Stimulated activated CD8-positive, alpha-beta memory T cell treated with anti-CD3 and anti-CD28 coated beads, Interleukin-7, amount 100 ng/mL, for 4 hours (primary cell): ENCODE measurements at regions not wholly inside any gene's neighbourhood (a gene's known extent, or its start where the extent isn't known, plus 50 kb on each side); places are given as distances from the start of the nearest gene placed in this dataset.

Experiments used
- DNase-seq, 2 donors: peaks; one replicate each; pipeline ENCODE4 v3.0.0-alpha.2; 2020; ENCODE audit warnings: low read depth in 2 of 2

DNA sequence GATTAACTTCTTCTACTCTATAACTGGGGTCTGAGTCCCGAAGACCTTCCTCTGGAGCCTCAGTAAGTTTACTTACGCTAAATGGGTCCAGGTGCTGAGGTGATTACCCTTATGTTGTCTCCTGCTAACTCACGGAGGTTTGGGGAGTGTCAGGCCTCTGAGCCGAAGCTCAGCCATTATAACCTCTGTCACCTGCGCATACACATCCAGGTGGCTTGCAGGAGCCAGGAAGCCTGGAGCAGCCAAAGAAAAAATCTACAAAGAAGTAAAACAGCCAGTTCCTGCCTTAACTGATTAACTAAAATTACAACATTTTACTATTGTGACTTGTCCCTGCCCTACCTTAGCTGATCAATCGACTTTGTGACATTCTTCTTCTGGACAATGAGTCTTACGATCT lies 350.7 kb downstream of the GLRX3 start:
- no peak for DNase-seq

DNA sequence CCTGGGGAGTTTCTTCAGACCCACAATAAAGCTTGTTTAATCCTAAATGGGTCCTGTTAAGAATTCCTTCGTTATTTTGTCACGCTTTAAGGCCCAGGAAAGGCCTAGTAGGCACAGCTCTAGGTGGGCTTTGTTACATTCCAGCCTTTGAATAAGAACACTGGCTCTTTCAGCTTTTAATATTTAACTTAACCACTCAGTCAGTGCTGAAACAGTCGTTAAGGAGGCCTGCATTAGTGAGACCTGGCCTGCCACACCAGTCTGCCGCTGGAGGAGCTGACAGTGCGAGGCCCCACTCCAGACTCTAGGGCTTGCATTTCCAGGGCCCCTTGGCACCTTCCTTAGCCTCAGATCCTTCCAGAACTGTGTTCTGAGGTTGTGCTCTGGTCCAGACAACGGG lies 351.4 kb downstream of the GLRX3 start:
- no peak for DNase-seq

DNA sequence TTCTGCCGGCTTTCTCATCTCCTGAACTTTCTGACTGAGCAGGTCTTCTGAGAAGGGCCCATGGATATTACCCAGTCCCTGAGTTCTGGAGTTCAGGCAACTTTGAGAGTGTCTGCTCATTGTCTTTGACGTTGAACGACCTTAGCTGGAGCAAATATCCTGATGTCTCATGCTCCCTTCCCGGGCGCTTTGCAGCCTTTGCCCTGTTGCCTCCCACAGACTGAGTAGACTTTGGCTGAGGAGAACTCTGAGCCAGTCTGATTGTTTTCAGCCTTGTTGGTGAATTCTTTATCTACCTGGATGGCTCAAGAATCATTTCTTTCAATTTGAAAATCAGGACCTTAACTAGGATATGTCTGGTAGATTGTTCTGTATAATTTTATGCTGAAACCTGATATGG lies 353.7 kb downstream of the GLRX3 start:
- DNase-seq: no peak

DNA sequence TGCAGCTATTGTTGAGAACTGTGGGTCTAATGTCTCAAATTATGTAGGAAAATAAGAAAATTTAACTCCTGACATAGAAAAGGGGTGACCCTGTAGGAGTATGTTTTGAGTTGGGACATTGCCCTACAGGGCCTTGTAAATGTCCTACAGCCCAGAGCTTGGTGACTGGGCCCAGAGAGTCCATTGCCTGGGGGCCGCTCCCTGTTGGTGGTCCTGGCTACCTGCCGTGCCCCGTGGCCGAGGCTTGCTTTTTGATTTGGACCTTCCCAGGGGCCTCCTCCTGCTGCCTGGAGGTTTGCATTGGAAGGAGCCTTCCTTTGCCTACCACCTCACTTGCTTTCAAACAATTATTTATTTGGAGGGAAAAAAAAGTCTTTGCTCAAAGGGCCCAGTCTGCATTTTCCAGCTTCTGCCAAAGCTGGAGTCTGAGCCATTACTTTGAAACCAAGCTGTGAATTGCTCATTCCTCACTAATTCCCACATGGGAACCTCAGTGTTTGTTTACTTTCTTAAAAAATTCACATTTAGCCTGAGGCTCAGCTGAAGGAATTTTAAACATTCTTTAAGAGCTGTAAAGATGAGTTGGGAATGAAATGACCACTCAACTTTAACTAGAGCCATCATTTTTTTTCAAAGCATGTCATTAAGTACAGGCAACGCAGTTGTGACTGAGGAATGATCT lies 355.0 kb downstream of the GLRX3 start:
- no peak for DNase-seq

DNA sequence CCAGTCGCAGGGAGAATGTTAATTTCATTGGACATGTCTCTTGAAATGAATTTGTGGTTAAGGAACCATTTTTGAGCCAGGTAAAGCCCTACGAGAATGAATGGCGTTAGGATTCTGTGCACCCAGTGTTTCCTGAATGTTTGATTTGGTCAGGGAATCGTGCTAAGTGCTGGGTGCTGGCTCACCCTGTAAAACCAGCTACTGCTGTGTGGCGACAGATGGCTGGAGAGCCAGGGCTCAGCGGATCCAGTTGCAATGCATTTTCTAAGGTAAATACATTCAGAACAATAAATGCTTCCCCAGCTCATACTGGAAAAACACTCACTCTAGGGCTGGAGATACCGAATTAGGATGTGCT lies 355.5 kb downstream of the GLRX3 start:
- DNase-seq: no peak

DNA sequence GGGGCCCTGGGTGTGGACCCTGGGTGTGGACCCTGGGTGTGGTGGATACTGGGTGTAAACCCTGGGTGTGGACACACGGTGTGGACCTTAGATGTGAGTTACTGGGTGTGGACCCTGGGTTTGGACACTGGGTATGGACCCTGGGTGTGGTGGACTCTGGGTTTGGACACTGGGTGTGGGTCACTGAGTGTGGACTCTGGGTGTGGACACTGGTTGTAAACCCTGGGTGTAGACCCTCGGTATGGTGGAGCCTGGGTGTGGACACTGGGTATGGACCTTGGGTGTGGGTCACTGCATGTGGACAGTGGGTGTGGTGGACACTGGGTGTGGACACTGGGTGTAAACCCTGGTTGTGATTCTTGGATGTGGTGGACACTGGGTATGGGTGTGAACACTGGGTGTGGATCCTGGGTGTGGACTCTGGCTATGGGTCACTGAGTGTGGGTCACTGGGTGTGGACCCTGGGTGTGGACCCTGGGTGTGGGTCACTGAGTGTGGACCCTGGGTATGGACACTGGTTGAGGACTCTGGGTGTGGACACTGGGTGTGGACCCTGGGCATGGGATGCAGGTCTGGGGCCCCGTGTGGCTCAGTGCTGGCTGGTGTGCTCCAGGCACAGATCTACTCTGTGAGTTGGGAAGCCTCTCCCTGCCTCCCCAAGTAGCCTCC lies 356.2 kb downstream of the GLRX3 start:
- no peak for DNase-seq

DNA sequence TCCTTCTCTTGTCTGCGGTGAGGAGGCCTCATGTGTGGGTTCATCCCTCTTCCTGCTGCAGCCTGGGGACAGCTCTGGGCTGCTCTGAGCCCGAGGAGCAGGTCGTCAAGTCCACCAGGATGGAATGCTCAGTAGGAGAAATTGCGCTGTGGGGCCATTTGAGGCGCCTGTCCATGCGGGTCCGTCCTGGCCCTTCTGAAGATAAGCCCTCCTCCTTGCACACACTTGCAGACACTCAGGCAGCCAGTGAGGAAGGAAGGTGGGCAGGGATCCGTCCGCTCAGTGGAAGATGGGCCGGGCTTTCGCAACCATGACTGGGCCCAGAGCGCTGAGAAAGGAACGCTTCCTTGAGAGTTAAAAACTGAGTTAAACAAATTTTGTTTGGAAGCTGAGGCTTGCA lies 356.8 kb downstream of the GLRX3 start:
- DNase-seq: no peak

DNA sequence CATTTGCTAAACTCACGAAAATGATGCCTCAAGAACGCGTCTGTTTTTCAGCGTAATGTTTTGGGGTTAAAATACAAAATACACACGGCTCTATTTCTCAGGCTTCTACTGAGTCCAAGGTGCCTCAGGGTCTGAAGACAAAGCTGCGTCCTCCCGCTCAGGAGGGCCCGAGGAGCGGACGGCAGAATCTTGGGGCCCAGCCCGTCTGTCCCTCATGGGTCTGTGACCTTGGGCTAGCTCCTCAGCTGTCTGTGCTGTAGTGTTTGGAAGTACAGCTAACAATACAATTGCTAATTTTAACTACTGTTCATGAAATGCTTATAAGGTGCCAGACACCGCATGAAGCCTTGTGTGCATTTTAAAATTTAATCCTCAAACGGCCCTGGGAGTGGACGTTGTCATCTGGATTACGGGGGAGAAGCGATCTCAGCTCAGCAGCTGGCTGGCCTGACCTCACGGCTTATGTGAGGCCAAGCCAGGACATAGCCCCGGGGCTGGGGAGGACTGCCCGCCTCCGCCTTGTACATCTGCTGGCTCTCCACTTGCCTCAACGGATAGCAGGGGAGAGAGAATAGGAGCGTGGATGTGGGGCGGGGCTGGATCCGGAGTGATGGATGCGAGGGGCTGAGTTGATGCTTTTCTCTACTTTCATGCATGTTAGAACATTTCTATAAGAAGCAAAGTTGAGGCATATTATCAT lies 357.4 kb downstream of the GLRX3 start:
- DNase-seq: no peak

DNA sequence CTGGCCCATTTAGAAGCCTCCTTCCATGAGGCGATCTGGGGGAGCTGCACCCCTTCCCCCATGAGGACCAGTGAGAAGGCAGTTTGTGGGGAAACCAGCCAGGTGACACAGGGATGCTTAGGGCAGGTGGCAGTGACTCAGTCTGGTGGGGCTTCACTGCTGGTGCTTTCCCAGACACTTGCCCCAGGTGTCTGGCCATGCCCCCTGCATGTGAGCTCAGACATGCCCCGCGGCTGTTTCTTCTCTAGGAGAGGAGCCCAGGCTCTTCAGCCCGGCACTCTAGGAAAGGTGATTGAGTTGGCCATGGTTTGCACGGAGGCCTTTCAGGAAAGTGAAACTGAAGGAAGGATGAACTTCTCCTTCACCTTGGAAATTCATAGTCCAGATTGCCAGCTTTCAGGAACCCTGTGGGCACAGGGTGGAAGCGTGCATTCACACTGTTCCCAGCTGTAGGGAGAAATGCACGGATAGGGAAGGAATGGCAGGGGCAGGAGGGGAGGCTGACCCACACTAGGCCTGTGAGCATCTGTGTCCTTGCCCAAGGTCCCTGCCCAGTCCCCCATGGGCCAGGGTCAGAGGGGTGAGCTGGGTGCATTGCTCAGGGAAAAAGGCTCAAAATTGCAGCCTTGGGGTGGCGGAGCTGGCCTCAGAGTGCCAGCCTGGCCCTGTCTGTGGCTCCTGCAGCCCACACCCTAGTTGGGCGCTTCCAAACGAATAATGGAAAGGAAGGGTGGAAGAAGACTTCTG lies 359.1 kb downstream of the GLRX3 start:
- DNase-seq: no peak

DNA sequence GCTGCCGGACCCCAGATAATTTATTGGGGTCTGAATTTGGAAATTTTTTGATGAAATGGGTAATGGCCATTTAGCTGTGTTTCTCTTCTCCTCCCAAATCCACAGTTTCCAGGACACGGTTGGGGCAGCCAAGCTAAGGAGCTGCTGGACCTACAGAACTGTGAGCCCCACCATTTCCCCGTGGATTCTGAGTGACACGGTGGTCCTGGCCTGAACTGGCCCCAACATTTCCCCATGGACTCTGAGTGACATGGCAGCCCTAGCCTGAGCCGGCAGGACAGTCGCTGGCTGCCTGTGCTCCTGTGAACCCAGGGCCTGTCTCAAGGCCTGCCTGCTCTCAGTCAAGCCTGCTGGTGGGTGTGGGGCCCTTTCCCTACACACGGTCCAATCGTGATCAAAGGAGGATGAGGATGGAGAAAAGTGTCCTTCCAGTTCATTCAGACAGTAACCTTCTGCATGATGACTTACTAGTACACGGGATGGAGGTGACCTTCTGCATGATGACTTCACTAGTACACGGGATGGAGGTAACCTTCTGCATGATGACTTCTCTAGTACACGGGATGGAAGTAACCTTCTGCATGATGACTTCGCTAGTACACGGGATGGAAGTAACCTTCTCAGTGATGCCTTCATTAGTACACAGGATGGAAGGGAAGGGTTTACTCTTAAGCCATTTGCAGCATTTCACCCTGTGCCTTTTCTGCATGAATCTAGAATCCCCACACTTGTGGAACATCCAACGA lies 359.9 kb downstream of the GLRX3 start:
- DNase-seq: no peak

DNA sequence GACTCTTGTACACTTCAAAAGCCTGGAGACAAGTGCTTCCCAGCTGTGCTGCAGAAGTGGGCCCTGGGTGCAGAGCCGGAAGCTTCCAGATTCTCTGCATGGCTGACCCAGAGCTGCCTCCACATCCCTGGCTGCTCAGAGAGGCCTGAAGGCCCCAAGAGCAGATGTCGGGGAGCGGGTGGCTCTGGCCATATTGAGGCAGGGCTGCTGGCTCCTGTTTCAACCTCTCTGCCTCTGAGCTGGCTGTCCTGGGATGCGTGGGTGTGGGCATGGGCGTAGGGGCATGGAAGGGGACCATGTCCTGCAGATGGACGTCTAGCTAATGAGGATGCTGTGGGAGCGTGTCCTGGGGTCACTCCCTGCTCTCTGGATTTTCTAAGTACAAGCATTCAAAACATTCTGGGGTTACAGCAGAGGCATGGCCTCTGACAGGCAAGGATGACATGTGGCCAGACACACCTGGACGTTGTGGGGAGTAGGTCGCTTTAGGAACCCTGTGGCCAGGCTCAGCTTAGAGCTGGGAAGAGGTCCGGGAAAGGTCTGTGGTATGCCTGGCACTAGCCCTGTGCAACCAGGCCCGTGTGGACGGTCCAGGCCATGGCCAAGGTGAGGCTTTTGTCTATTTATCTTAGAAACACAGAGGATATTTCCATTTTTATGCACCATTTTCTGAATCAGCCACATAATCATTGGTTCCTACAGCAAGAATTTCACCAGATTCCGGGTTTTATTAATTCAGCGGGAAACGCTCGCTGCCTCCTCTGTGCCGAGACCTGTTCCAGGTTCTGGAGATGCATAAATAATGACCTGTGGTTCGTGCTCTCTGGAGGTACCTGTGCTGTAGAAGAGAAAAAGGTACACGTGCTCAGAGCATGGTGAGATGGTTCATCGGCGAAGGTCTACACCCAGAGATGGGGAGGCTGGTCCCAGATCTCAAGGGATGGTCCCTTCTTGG lies 361.1 kb downstream of the GLRX3 start:
- no peak for DNase-seq

DNA sequence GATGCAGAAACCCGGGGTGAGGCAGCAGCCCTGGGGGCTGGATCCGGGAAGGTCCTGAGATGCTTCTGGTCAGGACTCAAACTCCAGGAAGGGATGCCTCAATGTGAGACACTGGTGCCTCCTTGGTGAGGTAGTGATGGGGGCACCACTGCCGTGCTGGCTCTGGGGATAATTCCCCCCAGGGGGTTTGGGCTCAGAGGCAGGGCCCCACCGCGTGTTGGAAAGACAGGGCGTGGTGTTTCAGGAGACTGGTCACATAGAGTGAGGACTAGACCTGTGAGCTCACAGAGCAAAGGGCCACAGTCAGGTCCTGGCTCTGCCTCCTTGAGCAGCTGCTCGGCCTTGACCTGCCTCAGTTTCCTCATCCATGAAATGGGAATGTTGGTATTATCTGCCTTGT lies 361.9 kb downstream of the GLRX3 start:
- DNase-seq: no peak

DNA sequence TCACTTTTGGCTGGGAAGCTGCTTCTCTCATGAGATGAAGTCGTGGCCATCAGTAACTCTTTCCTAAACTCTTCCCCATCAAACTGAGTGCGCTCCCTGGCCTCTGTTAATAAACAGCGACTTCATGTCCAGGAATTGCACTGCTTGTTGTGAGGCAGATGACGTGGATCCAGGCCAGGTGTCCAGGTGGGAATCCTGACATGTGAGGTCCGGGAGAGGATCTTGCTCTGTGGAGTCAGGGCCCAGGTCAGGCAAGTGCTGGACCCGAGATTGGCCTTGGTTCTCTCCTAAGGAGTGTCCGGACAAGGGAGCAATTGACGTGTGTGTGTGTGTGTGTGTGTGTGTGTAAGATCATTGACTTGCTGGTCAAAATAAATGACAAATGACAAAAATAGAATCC lies 362.7 kb downstream of the GLRX3 start:
- DNase-seq: no peak

DNA sequence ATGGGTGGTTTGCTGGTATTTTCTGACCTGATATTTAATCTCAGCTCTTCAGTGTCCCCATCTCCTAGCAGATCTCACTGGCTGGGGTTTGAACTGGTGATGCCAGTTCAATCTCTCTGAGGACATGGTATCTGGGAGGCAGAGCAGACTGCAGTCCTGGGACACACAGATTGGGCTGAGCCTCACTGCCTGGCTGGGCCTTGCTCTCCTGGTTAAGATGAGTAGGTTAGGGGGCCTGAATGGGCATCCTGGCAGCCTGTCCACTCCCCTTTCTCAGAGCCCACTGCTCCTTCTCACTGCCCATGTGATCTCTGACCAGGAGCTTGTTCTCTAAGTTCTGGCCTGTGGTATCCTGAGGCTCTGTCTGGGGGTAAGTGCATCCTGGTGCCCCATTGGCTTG lies 363.4 kb downstream of the GLRX3 start:
- no peak for DNase-seq

DNA sequence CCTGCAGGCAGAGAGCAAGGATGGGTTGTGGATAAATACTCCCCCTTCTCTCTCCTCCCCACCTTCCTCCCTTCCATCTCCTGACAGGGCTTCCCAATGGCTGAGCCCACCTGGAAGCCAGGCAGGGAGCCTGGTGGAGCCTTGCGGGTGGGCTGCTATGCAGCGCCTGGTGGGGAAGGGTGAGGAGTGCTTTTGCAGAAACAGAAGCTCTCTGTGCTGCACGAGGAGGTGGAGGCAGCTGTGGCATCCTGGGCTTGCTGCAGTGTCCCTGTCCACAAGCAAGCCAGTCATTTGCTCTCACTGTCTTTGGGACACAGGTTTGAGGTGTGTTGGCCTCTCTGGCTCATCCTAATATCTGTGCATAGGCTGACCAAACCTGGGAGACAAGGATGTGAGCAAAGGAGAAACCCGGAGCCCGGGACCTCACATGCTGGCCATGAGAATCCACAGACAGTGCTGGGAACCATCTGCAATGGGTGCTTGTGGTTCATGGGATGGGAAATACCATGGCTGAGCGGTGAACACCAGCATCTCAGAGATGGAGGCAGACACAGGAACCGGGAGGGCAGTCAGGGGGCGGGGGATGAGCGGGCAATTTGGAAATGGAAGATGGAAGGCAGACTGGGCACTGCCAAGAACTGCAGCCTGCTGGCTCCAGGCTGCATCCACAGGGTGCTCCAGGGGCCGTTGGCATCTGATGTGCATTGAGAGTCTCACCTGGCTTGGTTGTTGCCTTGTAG lies 364.2 kb downstream of the GLRX3 start:
- DNase-seq: no peak

DNA sequence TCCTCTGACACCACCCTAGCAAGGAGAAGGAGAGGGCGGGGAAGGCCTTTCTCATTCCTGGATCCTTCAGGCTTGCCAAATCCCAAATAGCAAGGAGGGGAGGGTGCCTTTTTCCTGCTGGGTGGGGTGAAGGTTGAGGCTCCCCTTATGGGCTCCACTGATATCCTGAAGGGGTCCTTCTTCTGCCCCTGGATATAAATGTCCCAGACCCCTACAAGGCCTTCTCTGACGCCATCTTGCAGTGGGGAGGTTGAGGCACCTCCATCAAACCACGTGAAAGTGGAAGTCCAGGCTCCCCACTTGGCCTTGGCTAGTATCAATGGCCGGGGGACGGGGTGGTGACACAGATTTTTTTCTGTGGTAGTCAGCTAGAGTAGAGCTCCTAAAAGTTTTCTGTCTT lies 371.3 kb downstream of the GLRX3 start:
- DNase-seq: no peak

DNA sequence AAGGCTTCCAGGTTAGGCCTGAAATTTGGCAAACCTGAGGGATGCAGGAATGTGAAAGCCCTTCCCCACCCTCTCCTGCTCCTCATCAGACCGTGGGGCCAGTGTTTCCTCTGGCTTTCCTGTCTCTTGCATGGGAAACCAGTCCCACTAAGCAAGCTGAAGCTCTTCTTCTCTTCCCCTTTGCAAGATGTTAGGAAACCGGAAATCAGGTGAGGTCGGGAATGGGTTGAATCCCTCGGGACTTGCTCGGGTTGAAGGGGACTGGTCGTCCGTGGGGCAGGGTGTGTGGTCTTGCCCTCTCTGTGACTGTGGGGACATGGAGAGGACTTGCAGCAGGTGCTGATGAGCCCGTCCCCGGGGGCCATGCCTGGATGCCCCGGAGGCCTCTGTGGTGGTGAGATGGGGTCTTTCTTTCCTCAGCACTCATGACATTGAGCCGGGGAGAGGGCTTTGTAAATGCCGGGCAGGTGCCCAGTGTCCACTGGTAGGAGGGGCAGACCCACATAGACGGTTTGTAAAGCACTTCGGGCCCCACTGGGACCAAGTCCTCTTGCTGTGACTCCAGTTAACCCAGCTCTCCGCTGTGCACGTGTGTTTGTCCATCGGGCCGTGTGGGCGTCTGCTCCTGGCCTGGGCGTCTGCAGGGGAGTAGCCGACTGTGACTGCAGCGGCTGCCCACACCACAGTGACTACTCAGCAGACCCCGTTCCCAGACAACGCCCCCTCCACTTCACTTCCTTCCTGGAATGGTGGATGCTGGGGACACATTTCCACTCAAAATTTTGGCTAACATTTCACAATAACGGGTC lies 373.9 kb downstream of the GLRX3 start:
- no peak for DNase-seq

DNA sequence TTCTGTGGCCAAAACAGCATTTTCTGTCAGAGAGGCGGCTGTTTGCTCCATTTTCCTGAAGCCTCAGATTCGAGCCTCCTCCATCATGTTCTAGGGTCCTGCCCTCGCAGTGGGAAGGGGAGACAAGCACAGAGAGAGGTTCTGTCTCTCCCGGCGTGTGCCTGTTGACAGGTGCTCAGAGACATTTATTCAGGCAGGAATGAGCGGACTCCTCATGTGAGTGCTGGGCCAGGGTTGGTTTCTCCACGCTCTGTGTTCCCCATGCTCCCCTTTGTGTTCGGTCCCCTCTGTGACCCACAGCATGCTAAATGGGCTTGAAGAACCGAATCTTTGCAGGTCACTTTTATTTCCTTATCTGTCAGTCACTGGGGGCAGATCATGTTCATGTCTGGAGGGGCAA lies 374.6 kb downstream of the GLRX3 start:
- no peak for DNase-seq

DNA sequence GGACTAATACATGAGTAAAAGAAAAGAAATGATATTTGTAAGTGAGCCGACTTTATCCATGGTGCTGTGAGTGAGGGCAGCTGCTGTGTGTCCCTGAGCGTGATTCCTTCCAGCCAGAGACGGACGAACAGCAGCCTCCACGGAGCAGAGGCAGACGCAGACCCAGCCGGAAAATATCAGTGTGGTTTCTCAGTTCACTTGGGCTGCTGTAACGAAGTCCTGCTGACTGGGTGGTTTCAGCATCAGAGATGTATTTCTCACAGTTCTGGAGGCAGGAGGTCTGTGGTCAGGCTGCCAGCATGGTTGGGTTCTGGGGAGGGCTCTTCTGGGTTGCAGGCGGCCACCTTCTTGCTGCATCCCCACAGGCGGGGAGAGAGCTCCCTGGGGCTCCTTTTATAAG lies 375.6 kb downstream of the GLRX3 start:
- no peak for DNase-seq
